Stimulated activated CD4-positive, alpha-beta T cell treated with anti-CD3 and anti-CD28 coated beads, Interleukin-1b, Interleukin-23, amount 100 ng/mL, for 48 hours (primary cell): ENCODE measurements at regions not wholly inside any gene's neighbourhood (a gene's known extent, or its start where the extent isn't known, plus 50 kb on each side); places are given as distances from the start of the nearest gene placed in this dataset.
"Not testable (repeated sequence)": the region's sequence is repeated elsewhere in the genome, so short reads cannot be mapped to it uniquely, and the experiment has no call there.

Source experiments
- DNase-seq: peaks from one replicate; pipeline ENCODE4 v3.0.0-alpha.2; 2020

GRCh38 chr7:25725451-25725850, 426.5 kb upstream of the NFE2L3 start:
- no peak for DNase-seq

GRCh38 chr7:25726170-25726780, 425.7 kb upstream of the NFE2L3 start:
- no peak for DNase-seq

- no peak for DNase-seq
Observed at GRCh38 chr7:25726781-25727311, 425.2 kb upstream of the NFE2L3 start.

- no peak for DNase-seq
Observed at GRCh38 chr7:25727446-25727845, 424.6 kb upstream of the NFE2L3 start.

- no peak for DNase-seq
Observed at GRCh38 chr7:25727876-25728275, 424.1 kb upstream of the NFE2L3 start.

- no peak for DNase-seq
Observed at GRCh38 chr7:25731068-25731845, 420.7 kb upstream of the NFE2L3 start.

- no peak for DNase-seq
Observed at GRCh38 chr7:25731846-25732245, 420.2 kb upstream of the NFE2L3 start.

GRCh38 chr7:25732766-25733217, 419.2 kb upstream of the NFE2L3 start:
- no peak for DNase-seq

GRCh38 chr7:25735674-25736242, 416.2 kb upstream of the NFE2L3 start:
- DNase-seq = no peak

- no peak for DNase-seq
Observed at GRCh38 chr7:25738528-25738927, 413.5 kb upstream of the NFE2L3 start.

GRCh38 chr7:25739143-25739542, 412.9 kb upstream of the NFE2L3 start:
- DNase-seq = no peak

GRCh38 chr7:25742316-25742715, 409.7 kb upstream of the NFE2L3 start:
- no peak for DNase-seq

- not testable (repeated sequence) for DNase-seq
Observed at GRCh38 chr7:25743670-25744451, 408.1 kb upstream of the NFE2L3 start.

- no peak for DNase-seq
Observed at GRCh38 chr7:25750744-25751508, 401.1 kb upstream of the NFE2L3 start.

- DNase-seq = no peak
Observed at GRCh38 chr7:25752154-25752553, 399.8 kb upstream of the NFE2L3 start.

- DNase-seq = no peak
Observed at GRCh38 chr7:25752967-25753791, 398.8 kb upstream of the NFE2L3 start.

GRCh38 chr7:25753837-25754236, 398.2 kb upstream of the NFE2L3 start:
- DNase-seq = no peak

- DNase-seq = no peak
Observed at GRCh38 chr7:25754333-25754732, 397.7 kb upstream of the NFE2L3 start.

GRCh38 chr7:25754751-25755150, 397.2 kb upstream of the NFE2L3 start:
- DNase-seq = no peak

GRCh38 chr7:25756601-25757000, 395.4 kb upstream of the NFE2L3 start:
- DNase-seq = no peak

- no peak for DNase-seq
Observed at GRCh38 chr7:25758559-25758958, 393.4 kb upstream of the NFE2L3 start.
